Activated CD4-positive, alpha-beta T cell treated with anti-CD3 and anti-CD28 coated beads, Interleukin-2, amount 10 ng/mL, durations not matched to agents 24 days and 14 days (primary cell): ENCODE measurements at regions not wholly inside any gene's neighbourhood (a gene's known extent, or its start where the extent isn't known, plus 50 kb on each side); places are given as distances from the start of the nearest gene placed in this dataset.

Source experiments
- DNase-seq: peaks from one replicate; pipeline ENCODE4 v3.0.0; 2022
- H3K27ac Mint-ChIP-seq: one replicate; pipeline ENCODE4 v1.8.0; 2022; ENCODE audit warnings: mild to moderate bottlenecking, mixed read lengths
- H3K27me3 Mint-ChIP-seq: one replicate; pipeline ENCODE4 v1.8.0; 2022; ENCODE audit warnings: mixed read lengths
- H3K36me3 Mint-ChIP-seq: one replicate; pipeline ENCODE4 v1.8.0; 2022; ENCODE audit warnings: low read depth, mild to moderate bottlenecking, mixed read lengths
- H3K4me1 Mint-ChIP-seq: one replicate; pipeline ENCODE4 v1.8.0; 2021; ENCODE audit warnings: mixed read lengths
- H3K4me3 Mint-ChIP-seq: one replicate; pipeline ENCODE4 v1.8.0; 2022; ENCODE audit warnings: mild to moderate bottlenecking, moderate library complexity, mixed read lengths
- H3K9me3 Mint-ChIP-seq: one replicate; pipeline ENCODE4 v1.8.0; 2021; ENCODE audit warnings: mixed read lengths
- intact Hi-C: fragments of 100-400 bp; cut with micrococcal nuclease; formaldehyde crosslinking; loops from one replicate; pipeline ENCODE4 v1.15.1; 2023

DNA sequence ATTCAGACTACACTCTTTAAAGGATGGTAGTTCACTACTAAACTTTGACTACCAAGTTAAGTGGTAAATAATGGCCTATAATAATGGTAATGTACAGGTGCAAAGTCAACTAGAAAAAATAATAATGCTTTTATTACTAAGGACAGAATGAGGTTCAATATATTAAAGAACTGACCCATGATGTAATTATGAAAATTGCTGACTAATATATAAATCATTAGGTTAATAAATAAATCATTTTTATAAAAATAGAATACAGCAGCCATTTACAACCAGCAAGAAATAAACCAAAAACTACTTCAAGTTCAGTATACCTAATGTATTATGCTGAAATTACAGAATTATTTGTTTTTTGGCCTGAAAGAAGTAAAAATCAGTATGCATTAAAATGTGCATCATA, 577.2 kb downstream of the PPARGC1A start:
- Mint-ChIP-seq H3K27me3 (peaks cover 4% of the 10 kb centered on the region), H3K27ac (no peak overlapping the region), H3K9me3 (no peaks in the 10 kb centered on the region), H3K36me3 (no peaks in the 10 kb centered on the region), H3K4me3 (no peak overlapping the region), H3K4me1 (no peaks in the 10 kb centered on the region)
- intact Hi-C loops = no loop called here
- DNase-seq = no peak

DNA sequence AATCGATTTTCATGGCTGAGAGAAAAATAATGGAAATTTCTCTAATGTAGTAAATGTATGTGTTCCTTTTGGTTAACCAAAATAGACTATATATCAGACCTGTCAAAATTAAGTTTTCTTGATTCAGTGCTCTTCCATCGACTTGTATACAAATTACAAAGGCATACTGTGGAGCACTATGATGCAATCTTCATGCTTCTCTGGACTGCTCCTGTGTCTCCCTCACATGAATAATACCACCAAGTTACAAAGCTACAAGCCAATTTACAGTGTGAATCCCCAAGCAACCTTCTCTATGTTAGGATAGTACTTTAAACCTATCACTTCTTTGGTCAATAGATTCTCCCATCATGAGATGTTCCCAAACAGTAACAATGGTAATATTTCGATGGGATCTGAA, 577.9 kb downstream of the PPARGC1A start:
- Mint-ChIP-seq H3K4me1 (no peaks in the 10 kb centered on the region), H3K36me3 (no peaks in the 10 kb centered on the region), H3K27me3 (peaks cover 2% of the 10 kb centered on the region), H3K27ac (no peak overlapping the region), H3K4me3 (no peak overlapping the region), H3K9me3 (no peaks in the 10 kb centered on the region)
- DNase-seq = no peak
- intact Hi-C loops = no loop called here

DNA sequence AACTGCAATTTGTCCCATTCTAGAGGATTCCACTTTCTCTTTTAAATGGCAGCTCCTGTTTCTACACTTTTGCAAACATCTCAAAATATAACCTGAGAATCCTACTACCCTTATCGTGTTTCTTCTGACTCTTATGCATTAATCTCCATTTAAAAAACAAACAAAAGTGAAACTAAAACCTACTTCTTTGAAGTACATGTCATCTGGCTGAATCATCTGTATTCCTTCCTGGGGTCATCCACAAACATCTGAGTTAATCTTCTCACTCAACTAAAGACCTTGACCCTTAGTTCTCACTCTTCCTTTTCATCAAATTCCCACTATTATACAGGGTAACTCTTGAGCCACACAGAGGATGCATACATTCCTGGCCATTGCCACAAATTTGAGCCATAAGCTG, 584.8 kb downstream of the PPARGC1A start:
- H3K27ac Mint-ChIP-seq = no peak overlapping the region
- no peaks in the 10 kb centered on the region for H3K27me3 Mint-ChIP-seq
- no peaks in the 10 kb centered on the region for H3K36me3 Mint-ChIP-seq
- DNase-seq = no peak
- intact Hi-C loops = loop anchor here (1.0 kb wide), 1 partner anchor 29 kb away; no protein-coding TSS in a partner anchor
- H3K9me3 Mint-ChIP-seq = no peaks in the 10 kb centered on the region
- peaks cover 8% of the 10 kb centered on the region for H3K4me1 Mint-ChIP-seq
- no peak overlapping the region for H3K4me3 Mint-ChIP-seq

DNA sequence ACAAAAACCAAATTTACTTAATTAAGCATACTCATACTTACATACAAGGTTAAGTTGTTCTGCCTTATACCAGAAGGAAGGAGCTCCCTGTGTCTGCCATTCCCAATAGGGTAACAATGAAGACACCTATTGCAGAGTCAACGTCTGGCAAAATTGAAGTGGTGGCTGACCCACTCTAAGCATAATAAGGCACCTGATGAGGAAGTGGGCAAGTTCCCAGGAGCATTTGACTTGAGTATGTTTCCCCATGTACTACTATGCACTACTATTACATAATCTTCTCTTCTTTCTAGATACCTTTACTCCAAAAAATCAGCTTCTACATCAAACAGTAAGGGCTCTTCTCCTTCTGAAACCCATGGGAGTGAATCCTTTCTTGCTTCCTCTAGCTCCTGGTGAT, 591.5 kb downstream of the PPARGC1A start:
- DNase-seq = no peak
- Mint-ChIP-seq H3K4me3 (no peak overlapping the region), H3K27me3 (no peaks in the 10 kb centered on the region), H3K9me3 (no peaks in the 10 kb centered on the region), H3K36me3 (no peaks in the 10 kb centered on the region), H3K4me1 (peaks cover 6% of the 10 kb centered on the region), H3K27ac (no peak overlapping the region)
- intact Hi-C loops = no loop called here

DNA sequence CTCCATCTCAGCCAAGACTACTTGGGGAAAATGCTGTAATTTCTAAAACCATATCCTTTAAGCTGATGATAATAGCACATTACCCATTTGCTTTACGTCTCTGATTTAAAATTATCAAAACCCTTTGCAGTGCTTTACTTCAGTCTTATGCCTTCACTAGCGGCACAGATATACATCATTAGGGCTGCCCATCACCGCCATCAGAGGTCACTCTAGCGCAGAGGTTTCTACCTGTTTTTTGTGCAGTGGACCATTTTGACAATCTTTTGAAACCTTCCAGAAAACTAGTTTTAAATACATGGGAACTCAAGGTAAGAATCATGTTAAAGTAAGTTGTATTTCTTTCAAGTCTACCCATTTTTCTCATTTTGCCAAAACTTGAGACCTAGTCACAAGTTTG, 592.5 kb downstream of the PPARGC1A start:
- Mint-ChIP-seq H3K4me1 (peaks cover 2% of the 10 kb centered on the region), H3K4me3 (no peak overlapping the region), H3K9me3 (no peaks in the 10 kb centered on the region), H3K36me3 (no peaks in the 10 kb centered on the region), H3K27ac (no peak overlapping the region), H3K27me3 (no peaks in the 10 kb centered on the region)
- no peak for DNase-seq
- intact Hi-C loops = no loop called here

DNA sequence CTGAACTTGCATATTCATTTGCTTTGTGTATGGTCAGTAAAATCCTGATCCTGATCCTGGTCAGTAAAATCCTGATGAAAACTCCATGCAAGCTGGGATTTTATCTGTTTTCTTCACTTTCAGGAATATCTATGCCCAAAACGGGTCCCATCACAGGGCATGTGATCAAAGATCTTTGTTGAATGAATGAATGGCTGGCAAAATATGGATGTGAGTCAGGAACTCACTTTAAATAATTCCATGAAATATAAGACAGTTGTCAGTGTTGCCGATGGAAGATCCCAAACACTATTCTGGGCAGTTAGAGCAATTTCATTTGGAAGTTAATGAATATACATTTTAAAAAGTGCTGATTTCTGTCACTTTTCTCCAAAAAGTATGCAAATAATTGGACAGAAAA, 598.4 kb downstream of the GBA3 start:
- intact Hi-C loops = no loop called here
- peaks cover 11% of the 10 kb centered on the region for H3K27me3 Mint-ChIP-seq
- no peak for DNase-seq
- H3K27ac Mint-ChIP-seq = no peak overlapping the region
- peaks cover 4% of the 10 kb centered on the region for H3K9me3 Mint-ChIP-seq
- H3K4me1 Mint-ChIP-seq = peaks cover 3% of the 10 kb centered on the region
- no peaks in the 10 kb centered on the region for H3K36me3 Mint-ChIP-seq
- no peak overlapping the region for H3K4me3 Mint-ChIP-seq

DNA sequence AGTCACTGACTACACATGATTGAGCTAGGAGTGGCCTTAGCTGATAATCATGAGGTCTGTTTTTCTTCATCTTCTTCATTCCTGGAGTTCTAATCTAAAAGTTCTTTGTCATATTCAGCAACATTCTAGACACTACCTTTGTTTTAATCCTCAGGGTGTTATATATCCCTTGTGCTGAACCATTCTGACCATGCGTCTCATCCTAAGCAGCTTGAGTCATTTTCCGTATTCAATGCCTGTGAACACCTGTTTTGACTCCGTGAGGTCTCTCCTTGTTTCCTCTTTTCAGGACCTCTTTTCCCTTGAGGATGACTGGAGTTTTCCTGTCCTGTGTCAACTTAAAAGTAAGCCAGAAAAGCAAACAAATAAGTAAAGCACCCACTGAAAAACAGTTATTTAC, 597.9 kb downstream of the GBA3 start:
- Mint-ChIP-seq H3K27me3 (peaks cover 11% of the 10 kb centered on the region), H3K4me1 (peaks cover 3% of the 10 kb centered on the region), H3K36me3 (no peaks in the 10 kb centered on the region), H3K9me3 (peaks cover 4% of the 10 kb centered on the region), H3K4me3 (no peak overlapping the region), H3K27ac (no peak overlapping the region)
- intact Hi-C loops = no loop called here
- no peak for DNase-seq

DNA sequence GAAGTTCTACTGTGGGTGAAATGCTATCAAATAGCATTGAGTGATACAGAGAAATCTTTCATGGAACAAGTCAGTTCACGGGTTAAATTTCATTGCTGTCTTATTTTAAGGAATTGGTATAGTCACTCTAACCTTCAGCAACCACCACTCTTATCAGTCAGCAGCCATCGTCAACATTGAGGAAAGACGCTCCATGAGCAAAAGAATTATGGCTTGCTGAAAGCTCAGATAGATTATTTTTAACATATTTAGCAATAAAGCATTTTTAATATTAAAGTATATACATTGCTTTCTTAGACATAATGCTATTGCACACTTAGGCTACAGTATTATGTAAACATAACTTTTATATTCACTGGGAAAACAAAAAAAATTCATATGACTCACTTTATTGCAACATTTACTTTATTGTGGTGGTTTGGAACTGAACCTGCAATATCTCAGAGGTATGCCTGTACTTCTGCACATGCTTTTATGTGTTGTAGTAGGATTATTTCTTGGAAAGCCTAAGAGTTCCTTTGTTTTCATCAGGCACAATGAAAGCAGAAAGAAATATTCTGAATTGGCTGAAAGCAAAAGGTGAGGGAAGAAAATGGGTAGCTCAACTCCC, 586.7 kb downstream of the GBA3 start:
- Mint-ChIP-seq H3K27ac (no peak overlapping the region), H3K36me3 (no peaks in the 10 kb centered on the region), H3K4me1 (no peaks in the 10 kb centered on the region), H3K27me3 (no peaks in the 10 kb centered on the region), H3K9me3 (no peaks in the 10 kb centered on the region), H3K4me3 (no peak overlapping the region)
- intact Hi-C loops = no loop called here
- DNase-seq = no peak

DNA sequence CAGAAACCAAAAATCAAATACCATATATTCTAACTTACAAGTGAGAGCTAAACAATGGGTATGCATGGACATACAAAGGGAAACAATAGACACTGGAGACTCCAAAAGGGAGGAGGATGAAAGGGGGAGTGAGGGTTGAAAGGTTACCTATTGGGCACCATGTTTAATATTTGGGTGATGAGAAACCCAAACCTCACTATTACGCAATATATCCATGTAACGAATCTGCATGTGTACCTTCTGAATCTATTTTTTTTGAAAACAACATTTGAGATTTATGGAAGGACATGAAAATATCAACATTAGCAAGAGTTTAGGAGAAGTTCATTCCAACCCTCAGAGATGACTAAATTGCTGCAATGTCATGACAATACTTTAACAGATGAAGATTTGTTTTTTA, 586.1 kb downstream of the GBA3 start:
- intact Hi-C loops = no loop called here
- no peak overlapping the region for H3K4me3 Mint-ChIP-seq
- no peaks in the 10 kb centered on the region for H3K4me1 Mint-ChIP-seq
- H3K27me3 Mint-ChIP-seq = no peaks in the 10 kb centered on the region
- H3K36me3 Mint-ChIP-seq = no peaks in the 10 kb centered on the region
- no peak for DNase-seq
- H3K27ac Mint-ChIP-seq = no peak overlapping the region
- no peaks in the 10 kb centered on the region for H3K9me3 Mint-ChIP-seq

DNA sequence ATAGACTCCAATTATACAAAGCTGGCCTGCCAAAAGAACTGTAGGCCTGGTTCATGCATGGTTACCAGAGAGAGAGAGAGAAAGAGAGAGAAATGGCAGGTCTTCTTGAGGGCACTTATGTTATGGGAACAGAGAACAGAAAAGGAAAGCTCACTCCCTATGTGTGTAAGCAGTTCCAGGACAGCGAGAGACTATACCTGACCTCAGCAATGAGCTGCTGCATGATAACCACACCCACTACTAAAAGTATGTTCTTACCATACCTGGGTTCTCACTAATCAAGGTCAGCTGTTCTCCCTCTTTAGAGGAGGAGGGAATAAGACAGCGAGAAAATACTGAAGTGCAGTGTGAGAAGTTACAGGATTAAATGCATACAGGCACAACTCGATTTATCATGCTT, 583.3 kb downstream of the GBA3 start:
- no peaks in the 10 kb centered on the region for H3K36me3 Mint-ChIP-seq
- no peak overlapping the region for H3K27ac Mint-ChIP-seq
- no peak for DNase-seq
- H3K27me3 Mint-ChIP-seq = no peaks in the 10 kb centered on the region
- H3K4me3 Mint-ChIP-seq = no peak overlapping the region
- no peaks in the 10 kb centered on the region for H3K4me1 Mint-ChIP-seq
- no peaks in the 10 kb centered on the region for H3K9me3 Mint-ChIP-seq
- intact Hi-C loops = no loop called here

DNA sequence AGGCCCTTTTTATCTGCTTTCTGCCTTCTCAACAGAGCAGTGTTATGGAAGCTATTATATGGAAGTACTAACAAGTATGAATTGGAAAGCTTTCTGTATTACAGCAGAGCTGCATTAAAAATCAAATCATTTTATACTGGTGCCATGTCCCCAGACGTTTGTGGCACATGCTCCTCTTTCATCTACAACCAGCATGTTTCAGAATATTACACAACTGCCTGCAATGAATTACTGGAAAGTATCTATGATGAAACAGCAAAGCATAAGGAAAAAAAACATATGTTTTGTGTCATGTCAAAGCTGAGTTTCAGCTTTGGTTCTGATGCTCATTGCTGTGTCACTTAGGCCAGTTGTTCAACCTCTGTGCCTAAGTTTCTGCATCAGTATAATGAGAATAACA, 576.8 kb downstream of the GBA3 start:
- no peak overlapping the region for H3K4me3 Mint-ChIP-seq
- H3K9me3 Mint-ChIP-seq = no peaks in the 10 kb centered on the region
- no peaks in the 10 kb centered on the region for H3K36me3 Mint-ChIP-seq
- DNase-seq = no peak
- H3K4me1 Mint-ChIP-seq = no peaks in the 10 kb centered on the region
- intact Hi-C loops = no loop called here
- H3K27ac Mint-ChIP-seq = no peak overlapping the region
- peaks cover 3% of the 10 kb centered on the region for H3K27me3 Mint-ChIP-seq

DNA sequence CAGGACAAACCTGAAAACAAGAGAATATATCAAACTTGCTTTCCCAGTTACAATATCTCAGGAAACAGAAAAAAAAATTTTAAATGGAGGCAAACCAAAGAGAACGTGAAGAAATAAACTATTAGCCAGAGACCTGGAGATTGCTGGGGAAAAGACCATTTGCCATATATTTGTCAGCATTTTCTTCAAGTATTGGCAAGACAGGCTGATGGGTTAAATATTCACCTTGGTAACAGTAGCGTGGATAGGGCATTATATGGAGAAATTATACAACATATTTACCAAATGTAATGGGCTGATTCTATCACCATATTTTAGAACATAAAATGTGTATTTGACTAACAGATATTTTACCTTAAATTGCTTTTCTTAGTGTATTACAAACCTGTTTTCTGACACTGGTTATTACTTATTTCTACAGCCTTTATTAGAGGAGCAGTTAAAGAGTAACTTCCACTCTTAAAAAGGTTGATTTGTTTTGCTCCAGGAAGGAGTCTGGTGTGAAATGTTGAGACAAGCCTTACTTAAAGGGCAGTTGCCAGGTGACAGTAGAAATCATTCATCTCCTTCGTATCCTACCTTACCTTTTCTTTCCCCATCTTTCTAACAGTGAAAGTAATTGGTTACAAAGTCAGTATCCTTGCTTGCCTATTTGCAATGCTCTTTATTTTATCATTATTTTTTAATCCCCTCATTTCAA, 575.5 kb downstream of the GBA3 start:
- Mint-ChIP-seq H3K4me1 (no peaks in the 10 kb centered on the region), H3K4me3 (no peak overlapping the region), H3K9me3 (no peaks in the 10 kb centered on the region), H3K36me3 (no peaks in the 10 kb centered on the region), H3K27ac (no peak overlapping the region), H3K27me3 (peaks cover 3% of the 10 kb centered on the region)
- DNase-seq = no peak
- intact Hi-C loops = no loop called here

DNA sequence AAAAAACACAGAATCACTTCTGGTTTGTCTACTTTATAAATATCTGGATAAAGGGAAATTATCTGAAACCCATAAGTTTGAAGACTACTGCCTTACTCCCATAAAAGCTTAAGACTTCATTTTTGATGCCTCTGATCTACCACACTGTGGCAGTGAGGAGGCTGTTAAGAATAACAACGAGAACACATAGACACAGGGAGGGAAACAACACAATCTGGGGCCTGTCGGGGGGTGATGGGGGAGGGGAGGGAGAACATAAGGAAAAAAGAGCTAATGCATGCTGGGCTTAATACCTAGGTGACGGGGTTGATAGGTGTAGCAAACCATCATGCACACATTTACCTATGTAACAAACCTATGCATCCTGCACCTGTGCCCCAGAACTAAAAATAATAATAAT, 573.7 kb downstream of the GBA3 start:
- intact Hi-C loops = no loop called here
- peaks cover 3% of the 10 kb centered on the region for H3K27me3 Mint-ChIP-seq
- no peak overlapping the region for H3K4me3 Mint-ChIP-seq
- H3K9me3 Mint-ChIP-seq = no peaks in the 10 kb centered on the region
- H3K4me1 Mint-ChIP-seq = no peaks in the 10 kb centered on the region
- H3K27ac Mint-ChIP-seq = no peak overlapping the region
- no peak for DNase-seq
- H3K36me3 Mint-ChIP-seq = no peaks in the 10 kb centered on the region

DNA sequence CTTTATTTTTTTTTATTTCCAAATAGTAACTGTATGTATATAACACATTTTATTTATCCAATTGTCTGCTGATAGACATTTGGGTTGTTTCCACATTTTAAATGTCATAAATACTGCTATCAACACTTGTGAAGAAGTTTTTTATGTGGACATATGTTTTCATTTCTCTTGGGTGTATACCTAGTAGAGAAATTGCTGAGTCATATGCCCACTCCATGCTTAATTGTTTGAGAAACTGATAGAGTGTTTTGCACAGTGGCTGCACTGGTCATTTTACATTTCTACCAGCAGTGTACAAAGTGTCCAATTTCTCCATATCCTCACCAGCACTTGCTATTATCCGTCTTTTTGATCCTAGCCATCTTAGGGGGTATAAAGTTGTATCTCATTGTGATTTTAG, 567.8 kb downstream of the GBA3 start:
- H3K27ac Mint-ChIP-seq = no peak overlapping the region
- H3K4me3 Mint-ChIP-seq = no peak overlapping the region
- intact Hi-C loops = no loop called here
- H3K27me3 Mint-ChIP-seq = peaks cover 6% of the 10 kb centered on the region
- no peaks in the 10 kb centered on the region for H3K36me3 Mint-ChIP-seq
- H3K4me1 Mint-ChIP-seq = no peaks in the 10 kb centered on the region
- DNase-seq = no peak
- no peaks in the 10 kb centered on the region for H3K9me3 Mint-ChIP-seq
